HuH-7 (cell line): ENCODE measurements at regions not wholly inside any gene's neighbourhood (a gene's known extent, or its start where the extent isn't known, plus 50 kb on each side); places are given as distances from the start of the nearest gene placed in this dataset.
A peak's percentile ranks its signal among the peaks of the same experiment; 100 is the strongest.
"Not testable (repeated sequence)": the region's sequence is repeated elsewhere in the genome, so short reads cannot be mapped to it uniquely, and the experiment has no call there.

Source experiments
- DNase-seq: peaks from one replicate; pipeline ENCODE4 v3.0.0; 2011; ENCODE audit warnings: low spot score

DNA sequence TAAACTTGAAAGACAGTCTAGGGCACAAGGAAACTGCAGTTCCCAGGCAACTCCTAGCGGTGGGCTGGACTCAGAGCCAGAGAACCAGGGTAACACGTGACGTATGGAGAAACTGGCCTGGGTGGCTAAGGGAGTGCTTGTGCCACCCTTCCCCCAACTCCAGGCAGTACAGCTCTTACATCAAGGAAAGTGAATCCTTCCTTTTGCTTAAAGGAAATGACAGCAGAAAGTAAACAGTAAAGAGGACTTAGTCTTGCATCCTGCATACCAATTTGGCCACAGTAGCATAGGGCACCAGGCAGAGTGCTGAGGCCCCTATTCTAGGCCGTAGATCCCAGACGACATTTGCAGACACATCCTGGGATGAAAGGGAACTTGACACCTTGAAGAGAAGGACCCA lies 322.8 kb downstream of the CD109 start:
- no peak for DNase-seq

- no peak for DNase-seq
Observed at GRCh38 chr6:74015427-74015826, 319.4 kb downstream of the CD109 start.

GRCh38 chr6:74000666-74001490 lies 304.9 kb downstream of the CD109 start:
- DNase-seq, result peak; percentile 12

- not testable (repeated sequence) for DNase-seq
Observed at GRCh38 chr6:73990609-73991238, 294.7 kb downstream of the CD109 start.

- DNase-seq, result no peak
Observed at GRCh38 chr6:73989428-73989827, 293.4 kb downstream of the CD109 start.

GRCh38 chr6:73985891-73986290 lies 289.9 kb downstream of the CD109 start:
- DNase-seq, result no peak

DNA sequence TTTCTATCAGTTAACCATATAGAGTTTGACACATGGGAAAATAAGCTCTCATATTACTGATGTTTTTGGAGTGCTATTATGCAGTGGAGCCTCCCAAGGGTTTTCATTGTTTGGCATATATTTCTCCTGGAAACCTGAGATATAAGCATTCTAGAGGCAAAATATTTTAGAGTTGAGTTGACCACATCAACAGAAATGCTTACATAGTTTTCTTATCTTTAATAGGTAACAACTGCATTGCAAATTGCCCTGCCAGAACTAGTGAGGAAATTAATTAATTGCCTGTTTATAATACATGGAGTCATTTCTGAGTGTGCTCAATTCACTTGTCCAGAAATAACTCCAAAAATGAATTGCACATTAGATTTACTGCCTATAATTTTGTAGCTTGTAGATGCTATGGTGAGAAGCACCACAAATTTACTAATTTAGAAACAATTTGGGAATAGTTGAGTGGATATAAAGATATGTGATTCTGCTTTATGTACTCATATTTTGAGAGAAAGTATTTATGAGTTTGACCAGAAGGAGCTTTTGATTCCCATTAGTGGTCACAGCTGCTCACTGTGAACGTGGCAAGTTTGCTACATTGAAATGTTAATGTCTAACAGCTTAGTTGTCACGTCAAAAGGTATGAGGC lies 288.7 kb downstream of the CD109 start:
- no peak for DNase-seq

DNA sequence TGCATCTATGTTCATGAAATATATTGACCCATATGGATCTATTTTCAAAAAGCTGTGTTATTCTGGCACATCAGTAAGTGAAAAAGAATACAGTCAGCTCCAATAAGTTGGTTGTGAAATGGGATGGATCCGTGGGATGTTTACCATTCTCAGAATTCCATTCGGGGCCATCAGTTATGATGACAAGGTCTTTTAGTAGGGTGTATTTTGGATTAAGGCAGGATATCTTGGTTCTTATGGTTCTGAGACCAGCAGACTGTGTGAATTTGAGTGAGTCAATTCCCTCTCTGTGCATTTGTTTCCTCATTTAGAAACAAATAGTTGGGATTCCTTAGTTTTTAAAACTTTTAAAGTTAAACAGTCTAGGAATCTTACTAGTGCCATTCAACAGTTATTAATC lies 287.4 kb downstream of the CD109 start:
- no peak for DNase-seq

DNA sequence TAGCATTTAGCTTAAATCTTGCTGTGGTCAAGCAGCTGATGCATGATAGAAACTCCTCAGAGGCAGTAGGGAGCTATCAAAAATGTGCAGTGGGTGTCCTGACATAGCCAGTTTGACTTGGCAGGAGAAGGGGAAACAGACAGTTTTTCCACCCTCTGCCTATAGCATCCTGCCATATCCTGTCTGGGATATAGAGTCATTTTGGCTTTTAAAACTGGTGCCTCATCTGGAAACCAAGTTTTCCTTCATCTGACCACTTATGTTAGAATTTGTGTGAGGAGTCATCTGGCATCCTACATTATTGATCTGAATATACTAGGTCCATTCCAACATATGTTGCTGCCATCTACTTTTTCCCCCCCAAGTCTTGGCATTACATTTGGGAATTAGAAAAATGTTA lies 284.1 kb downstream of the CD109 start:
- no peak for DNase-seq

DNA sequence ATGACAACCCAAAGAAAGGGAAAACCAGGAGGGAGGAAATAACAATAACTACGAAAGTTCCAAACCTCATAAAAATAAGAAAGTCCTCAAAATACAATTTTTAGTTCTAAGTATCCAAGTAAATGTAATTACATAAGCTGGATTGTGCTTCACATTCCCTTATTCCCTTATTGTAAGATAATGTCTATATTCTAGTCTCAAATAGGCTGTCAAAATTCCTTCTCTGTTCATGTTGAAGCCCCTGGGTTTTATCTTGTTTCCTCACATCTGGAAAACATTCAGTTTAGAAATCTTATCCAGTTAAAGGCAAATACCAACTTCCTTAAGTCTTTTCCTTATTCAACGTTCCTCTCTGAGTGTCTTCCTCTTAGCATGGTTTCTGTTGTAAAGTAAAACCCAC lies 282.3 kb downstream of the CD109 start:
- DNase-seq, result no peak

GRCh38 chr6:73972518-73972917 lies 276.5 kb downstream of the CD109 start:
- DNase-seq, result not testable (repeated sequence)

- peak; percentile 17 for DNase-seq
Observed at GRCh38 chr6:73969971-73970970, 274.3 kb downstream of the CD109 start.

GRCh38 chr6:73968221-73968757 lies 272.3 kb downstream of the CD109 start:
- no peak for DNase-seq

DNA sequence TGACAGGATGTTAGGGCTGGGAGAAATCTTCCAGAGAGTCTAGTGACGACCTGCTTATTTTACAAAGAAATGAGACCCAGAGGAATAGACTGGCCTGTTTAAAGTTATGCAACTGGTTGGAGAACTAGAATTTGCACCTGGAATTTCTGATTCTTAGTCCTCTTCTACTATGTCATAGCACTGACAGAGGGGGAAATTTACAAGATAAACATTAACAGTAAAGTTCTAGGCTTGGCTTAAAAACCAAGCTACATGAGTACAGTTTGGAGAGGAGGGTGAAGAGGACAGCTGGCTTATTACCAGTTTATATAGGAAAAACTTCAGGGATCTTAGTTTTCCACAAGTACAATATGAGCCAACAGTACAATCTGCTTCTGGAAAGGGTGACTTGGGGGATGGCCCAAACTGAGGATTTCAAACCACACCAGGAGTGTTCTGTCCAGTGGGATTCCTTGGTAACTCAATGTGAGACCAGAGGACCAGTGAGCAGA lies 269.6 kb downstream of the CD109 start:
- DNase-seq, result no peak

- no peak for DNase-seq
Observed at GRCh38 chr6:73964241-73964854, 268.3 kb downstream of the CD109 start.

GRCh38 chr6:73962884-73963283 lies 266.9 kb downstream of the CD109 start:
- no peak for DNase-seq

DNA sequence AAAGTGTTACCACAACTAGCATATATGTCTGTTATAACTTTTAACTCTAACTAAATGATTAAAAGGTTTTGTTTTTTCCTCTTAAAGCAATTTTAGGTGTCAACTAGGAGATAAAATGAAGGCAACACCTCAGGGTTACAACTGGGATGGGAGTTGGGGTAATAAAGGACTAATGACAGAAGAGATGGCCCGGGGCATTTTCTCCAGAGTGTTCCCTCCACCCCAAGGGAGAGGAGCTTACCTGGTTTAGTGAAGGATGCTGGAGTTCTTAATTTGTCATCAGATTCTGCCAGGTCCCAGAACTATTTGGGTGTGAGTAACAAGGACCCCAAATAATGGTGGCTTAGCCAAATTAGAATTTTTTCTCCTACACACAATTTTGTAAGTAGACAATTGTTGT lies 260.3 kb downstream of the CD109 start:
- no peak for DNase-seq

- no peak for DNase-seq
Observed at GRCh38 chr6:73955800-73956199, 259.8 kb downstream of the CD109 start.

- DNase-seq, result no peak
Observed at GRCh38 chr6:73954881-73955280, 258.9 kb downstream of the CD109 start.

GRCh38 chr6:73951183-73951582 lies 255.2 kb downstream of the CD109 start:
- no peak for DNase-seq
